ENCODE measurements at regions not wholly inside any gene's neighbourhood (a gene's known extent, or its start where the extent isn't known, plus 50 kb on each side); places are given as distances from the start of the nearest gene placed in this dataset.

- TF ChIP-seq CTCF (IDR thresholded peaks at IDR 0.05) (no peak), POLR2A (IDR thresholded peaks at IDR 0.05) (no peak)
Measured at GRCh38 chr6:91961236-91961635, 1374.4 kb upstream of the MAP3K7 start.
